Type B pancreatic cell (in vitro differentiated cells): ENCODE measurements at regions not wholly inside any gene's neighbourhood (a gene's known extent, or its start where the extent isn't known, plus 50 kb on each side); places are given as distances from the start of the nearest gene placed in this dataset.
A peak's percentile ranks its signal among the peaks of the same experiment; 100 is the strongest.

Source experiments
- DNase-seq: peaks from one replicate; pipeline ENCODE4 v3.0.0; 2021; ENCODE audit warnings: mixed read lengths; ENCODE audit not compliant: unreplicated experiment; ENCODE audit errors: extremely low spot score
- H3K27ac Mint-ChIP-seq: 2 replicates; pipeline ENCODE4 v1.8.0; 2021; ENCODE audit warnings: mild to moderate bottlenecking, mixed read lengths
- H3K27me3 Mint-ChIP-seq: 2 replicates; pipeline ENCODE4 v1.8.0; 2021; ENCODE audit warnings: mixed read lengths
- H3K36me3 Mint-ChIP-seq: 2 replicates; pipeline ENCODE4 v1.8.0; 2021; ENCODE audit warnings: mixed read lengths
- H3K4me1 Mint-ChIP-seq: one replicate; pipeline ENCODE4 v1.8.0; 2021; ENCODE audit warnings: mixed read lengths; ENCODE audit not compliant: unreplicated experiment
- H3K4me3 Mint-ChIP-seq: 2 replicates; pipeline ENCODE4 v1.8.0; 2021; ENCODE audit warnings: mild to moderate bottlenecking, mixed read lengths
- H3K9me3 Mint-ChIP-seq: 2 replicates; pipeline ENCODE4 v1.8.0; 2021; ENCODE audit warnings: mixed read lengths
- TF ChIP-seq, protein P1 (sequence below): fragments of 200-600 bp; sonication (generic); conservative IDR thresholded peaks from 2 replicates; pipeline ENCODE4 v1.5.0; 2021; ENCODE audit warnings: antibody characterized with exemption, mild to moderate bottlenecking

DNA sequence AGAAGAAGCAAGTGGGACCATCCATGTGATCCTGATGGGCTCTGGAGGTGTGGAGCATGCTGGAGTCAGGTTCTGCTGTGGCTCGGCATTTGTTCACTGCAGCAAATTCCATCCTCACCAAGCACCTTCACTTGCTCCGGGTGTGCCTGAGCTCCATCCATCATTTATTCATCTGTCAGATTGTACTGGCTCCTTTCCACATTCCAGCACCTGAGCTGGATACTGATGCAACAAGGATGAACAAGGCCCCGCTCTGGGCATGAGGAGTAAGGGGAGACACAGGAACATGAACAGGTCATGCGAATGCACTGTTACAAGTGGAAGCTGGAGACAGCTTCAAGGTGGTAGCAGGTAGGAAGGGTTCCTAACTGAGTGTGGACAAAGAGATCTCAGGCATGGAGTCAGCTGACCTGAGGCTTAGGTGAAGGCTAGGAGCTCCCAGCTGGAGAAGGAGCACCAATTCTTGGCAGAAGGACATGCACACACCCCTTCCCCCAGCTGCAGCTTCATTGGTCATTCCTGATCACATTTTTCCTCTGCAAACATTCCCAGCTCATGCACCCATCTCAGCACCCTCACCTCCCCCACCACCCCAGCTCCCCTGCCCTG lies 133.7 kb upstream of the ZMIZ1 start:
- TF ChIP-seq, protein P1, sequence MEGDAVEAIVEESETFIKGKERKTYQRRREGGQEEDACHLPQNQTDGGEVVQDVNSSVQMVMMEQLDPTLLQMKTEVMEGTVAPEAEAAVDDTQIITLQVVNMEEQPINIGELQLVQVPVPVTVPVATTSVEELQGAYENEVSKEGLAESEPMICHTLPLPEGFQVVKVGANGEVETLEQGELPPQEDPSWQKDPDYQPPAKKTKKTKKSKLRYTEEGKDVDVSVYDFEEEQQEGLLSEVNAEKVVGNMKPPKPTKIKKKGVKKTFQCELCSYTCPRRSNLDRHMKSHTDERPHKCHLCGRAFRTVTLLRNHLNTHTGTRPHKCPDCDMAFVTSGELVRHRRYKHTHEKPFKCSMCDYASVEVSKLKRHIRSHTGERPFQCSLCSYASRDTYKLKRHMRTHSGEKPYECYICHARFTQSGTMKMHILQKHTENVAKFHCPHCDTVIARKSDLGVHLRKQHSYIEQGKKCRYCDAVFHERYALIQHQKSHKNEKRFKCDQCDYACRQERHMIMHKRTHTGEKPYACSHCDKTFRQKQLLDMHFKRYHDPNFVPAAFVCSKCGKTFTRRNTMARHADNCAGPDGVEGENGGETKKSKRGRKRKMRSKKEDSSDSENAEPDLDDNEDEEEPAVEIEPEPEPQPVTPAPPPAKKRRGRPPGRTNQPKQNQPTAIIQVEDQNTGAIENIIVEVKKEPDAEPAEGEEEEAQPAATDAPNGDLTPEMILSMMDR: no peak
- H3K9me3 Mint-ChIP-seq: no peaks in the 10 kb centered on the region
- H3K36me3 Mint-ChIP-seq: no peaks in the 10 kb centered on the region
- H3K27ac Mint-ChIP-seq: no peak overlapping the region
- H3K27me3 Mint-ChIP-seq: peaks cover 8% of the 10 kb centered on the region
- no peak for DNase-seq
- peaks cover 54% of the 10 kb centered on the region for H3K4me1 Mint-ChIP-seq
- no peak overlapping the region for H3K4me3 Mint-ChIP-seq

DNA sequence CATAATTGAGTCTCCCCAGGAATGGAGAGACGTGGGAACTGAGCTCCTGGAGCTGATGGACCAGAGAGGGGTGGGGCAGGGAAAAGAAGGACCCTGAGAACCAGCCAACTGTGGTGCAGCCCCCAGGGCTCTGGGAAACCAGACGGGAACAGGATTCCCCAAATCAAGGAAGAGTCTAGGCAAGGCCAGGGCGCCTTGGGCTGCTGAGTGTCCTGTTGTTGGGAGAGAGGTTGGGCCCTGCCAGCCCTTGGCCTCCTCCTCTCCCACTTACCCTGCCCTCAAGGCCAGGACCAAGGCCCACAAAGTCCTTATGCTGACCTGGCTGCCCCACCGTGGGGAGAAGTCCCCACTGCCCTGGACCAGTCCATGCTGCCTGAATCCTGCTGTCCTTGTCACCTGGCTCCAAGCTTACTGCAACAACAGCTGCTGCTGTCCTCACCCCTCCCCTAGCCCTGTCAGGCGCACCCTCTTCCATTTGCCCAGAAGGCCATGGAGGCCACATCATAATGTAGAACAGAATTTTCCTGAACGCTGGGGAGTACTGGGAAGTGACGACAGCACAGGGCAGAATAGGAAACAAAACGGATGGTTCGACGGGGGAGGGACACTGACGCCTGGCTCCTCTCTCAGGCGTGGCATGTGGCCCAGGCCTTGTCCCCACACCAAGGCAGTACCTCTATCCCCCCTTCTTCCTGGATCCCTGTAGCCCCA lies 132.9 kb upstream of the ZMIZ1 start:
- TF ChIP-seq, protein P1: no peak
- no peaks in the 10 kb centered on the region for H3K9me3 Mint-ChIP-seq
- H3K36me3 Mint-ChIP-seq: no peaks in the 10 kb centered on the region
- H3K4me1 Mint-ChIP-seq: peaks cover 47% of the 10 kb centered on the region
- H3K4me3 Mint-ChIP-seq: no peak overlapping the region
- no peak overlapping the region for H3K27ac Mint-ChIP-seq
- peaks cover 3% of the 10 kb centered on the region for H3K27me3 Mint-ChIP-seq
- no peak for DNase-seq

DNA sequence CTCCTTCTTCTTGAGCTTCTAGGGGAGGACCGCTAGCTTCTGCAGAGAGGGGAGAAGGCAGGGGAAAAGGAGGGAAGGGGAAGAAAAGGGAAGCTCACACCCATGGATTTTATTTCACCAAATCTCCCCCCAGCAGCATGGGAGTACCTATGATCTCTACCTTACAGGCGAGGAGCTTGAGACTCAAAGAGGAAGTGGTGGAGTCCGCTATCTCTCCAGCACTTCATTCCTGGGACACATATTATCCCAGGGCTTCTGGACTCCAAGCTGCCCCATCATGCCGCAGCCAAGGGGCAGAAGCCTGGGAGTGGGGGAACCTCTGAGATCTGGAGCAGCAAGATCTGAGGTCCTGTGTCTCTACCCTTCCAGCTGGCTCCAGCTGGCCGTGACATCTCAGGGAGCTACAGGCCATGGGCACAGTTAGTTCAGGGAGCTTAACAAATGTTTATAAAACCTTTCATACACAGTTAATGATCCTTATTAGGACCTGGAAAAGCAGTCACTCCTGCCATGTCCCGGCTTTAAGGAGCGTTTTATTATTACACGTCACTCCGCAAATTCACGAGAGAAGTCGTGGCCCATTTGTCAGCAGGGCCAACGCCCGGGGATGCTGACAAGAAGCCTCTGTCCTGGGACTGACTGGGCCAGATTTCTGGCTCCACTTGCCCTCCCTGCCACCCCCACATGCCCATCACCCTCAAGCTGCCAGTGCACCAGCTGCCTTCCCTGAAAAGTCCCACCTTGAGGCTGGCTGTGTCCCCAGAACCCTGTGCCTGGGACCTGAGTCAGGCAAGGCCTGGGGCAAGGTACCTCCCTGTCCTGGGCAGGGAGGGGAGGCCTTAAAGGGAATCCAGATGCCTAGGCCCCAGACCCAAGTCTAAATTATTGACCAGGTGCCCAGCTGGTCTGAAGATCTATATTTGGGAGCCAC lies 132.1 kb upstream of the ZMIZ1 start:
- Mint-ChIP-seq H3K4me1 (peaks cover 40% of the 10 kb centered on the region), H3K36me3 (no peaks in the 10 kb centered on the region), H3K27ac (no peak overlapping the region), H3K9me3 (no peaks in the 10 kb centered on the region), H3K4me3 (no peak overlapping the region), H3K27me3 (no peaks in the 10 kb centered on the region)
- TF ChIP-seq, protein P1: no peak
- DNase-seq: no peak

DNA sequence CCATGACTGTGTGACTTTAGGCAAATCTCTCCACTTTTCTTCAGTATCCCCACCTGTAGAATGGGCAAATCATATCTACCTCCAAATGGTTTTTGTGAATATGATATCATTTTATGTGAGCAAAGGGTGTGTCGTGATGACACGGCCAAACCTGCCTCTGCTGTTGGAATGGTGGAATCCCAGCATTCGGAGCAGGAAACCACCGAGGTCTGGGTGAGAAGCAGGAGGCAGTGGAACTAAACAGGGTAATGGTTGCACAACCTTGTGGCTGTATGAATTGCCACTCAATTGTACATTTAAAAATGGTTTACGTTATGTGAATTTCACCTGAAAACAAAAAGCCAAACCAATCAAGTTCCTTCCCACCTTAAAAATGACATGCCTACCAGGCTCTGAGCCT lies 131.4 kb upstream of the ZMIZ1 start:
- no peaks in the 10 kb centered on the region for H3K36me3 Mint-ChIP-seq

More for the DNA sequence above, 131.4 kb upstream of the ZMIZ1 start:
- peak overlapping the region; percentile 71 for H3K27ac Mint-ChIP-seq
- H3K4me1 Mint-ChIP-seq: peaks cover 37% of the 10 kb centered on the region
- H3K9me3 Mint-ChIP-seq: no peaks in the 10 kb centered on the region
- DNase-seq: no peak
- H3K4me3 Mint-ChIP-seq: no peak overlapping the region
- TF ChIP-seq, protein P1: no peak
- no peaks in the 10 kb centered on the region for H3K27me3 Mint-ChIP-seq
